HG03558 (cell line): ENCODE measurements at regions not wholly inside any gene's neighbourhood (a gene's known extent, or its start where the extent isn't known, plus 50 kb on each side); places are given as distances from the start of the nearest gene placed in this dataset.
"Not testable (repeated sequence)": the region's sequence is repeated elsewhere in the genome, so short reads cannot be mapped to it uniquely, and the experiment has no call there.

Experiments
- ATAC-seq: cut with Tn5 transposase; IDR thresholded peaks from one replicate; pipeline ENCODE4 v1.9.1; 2021; ENCODE audit warnings: moderate number of reproducible peaks; ENCODE audit not compliant: unreplicated experiment; ENCODE audit errors: extremely low read depth

DNA sequence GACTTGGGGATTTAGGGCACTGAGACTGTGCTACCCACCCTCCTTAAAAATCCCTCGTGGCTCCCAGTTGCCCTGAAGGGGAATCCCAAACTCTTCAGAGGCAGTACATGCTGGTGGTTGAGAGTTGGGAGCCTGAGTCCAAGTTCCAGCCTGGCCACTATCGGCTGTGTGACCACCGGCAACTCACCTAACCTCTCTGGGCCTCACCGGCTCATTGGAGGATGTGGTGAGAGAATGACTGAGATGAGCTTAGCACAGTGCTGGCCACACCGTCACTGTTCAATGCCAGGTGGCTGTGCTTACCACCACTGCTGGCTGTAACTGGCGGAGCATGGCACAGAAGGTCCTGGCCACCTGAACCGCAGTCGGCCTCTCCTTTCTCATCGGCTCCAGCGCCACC, 200.2 kb downstream of the C9orf50 start:
- no peak for ATAC-seq

DNA sequence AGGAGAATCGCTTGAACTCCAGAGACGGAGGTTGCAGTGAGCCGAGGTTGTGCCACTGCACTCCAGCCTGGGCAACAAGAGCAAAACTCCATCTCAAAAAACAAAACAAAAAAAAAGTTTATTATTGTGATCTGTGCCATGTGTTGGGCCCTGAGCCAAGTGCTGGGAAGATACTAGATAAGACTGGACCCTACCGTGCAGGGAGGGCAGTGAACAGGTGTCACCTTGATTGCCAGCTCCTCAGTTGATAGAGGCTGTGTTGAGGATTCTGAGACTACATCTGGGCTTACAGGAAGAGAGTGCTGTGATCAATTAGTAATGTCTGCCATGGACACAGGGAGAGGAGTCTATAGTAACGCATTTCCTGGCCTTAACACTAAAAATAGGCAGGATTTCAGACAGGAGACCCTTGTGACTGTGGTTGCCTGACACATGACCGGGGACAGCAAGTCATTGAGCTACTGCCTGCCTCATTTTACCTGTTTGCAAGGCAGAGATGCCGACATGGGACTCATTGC, 201.5 kb downstream of the C9orf50 start:
- no peak for ATAC-seq

DNA sequence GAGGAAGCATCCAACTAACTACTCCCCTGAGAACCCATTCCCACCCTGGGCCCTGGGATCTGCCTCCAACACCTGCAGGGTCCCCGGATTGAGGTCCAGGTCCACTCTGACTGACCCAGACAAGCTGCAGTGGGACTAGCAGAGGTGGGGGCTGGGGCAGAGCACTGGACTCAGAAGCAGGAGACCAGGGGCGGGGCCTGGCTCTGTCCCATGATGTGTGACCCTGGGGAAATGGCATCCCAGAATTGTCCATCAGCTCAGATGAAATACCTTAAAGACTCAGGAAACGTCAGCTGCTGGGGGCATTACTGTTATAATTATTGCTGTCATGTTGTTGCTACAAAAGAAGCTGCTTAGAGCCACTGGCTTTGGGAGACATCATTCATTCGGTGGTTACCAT, 202.4 kb downstream of the C9orf50 start:
- no peak for ATAC-seq

DNA sequence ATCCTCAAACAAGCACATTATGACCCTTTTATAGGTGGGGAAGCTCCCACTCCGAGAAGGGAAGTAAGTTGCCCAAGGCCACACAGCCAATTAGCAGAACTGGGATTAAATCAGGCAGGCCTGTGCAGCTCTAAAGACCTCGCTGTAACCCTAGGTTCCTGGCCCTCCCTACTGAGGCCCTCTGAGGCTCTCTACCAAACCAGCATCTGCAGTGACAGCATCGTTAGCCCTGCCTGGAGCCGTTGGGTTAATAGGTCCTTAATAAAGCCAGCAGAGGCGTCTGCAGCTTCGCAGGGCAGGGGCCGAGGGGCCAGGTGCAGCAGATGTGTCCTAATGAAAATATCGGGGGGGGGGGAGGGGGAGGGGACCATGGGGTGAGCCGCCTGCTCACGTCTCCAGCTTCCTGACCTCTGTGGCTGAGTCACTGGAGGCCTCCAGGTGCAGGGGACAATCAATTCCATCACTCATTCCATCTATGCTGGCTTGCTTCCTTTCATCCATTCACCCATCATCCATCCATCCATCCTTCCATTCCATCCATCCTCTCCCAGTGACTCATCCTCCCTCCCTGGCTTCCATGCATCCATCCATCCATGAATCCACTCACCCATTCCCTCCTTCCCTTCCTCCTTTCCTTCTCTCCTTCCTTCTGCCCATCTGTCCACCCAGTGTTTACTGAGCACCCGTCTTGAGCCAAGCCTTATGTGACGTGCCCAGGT, 203.9 kb downstream of the C9orf50 start:
- ATAC-seq = no peak

DNA sequence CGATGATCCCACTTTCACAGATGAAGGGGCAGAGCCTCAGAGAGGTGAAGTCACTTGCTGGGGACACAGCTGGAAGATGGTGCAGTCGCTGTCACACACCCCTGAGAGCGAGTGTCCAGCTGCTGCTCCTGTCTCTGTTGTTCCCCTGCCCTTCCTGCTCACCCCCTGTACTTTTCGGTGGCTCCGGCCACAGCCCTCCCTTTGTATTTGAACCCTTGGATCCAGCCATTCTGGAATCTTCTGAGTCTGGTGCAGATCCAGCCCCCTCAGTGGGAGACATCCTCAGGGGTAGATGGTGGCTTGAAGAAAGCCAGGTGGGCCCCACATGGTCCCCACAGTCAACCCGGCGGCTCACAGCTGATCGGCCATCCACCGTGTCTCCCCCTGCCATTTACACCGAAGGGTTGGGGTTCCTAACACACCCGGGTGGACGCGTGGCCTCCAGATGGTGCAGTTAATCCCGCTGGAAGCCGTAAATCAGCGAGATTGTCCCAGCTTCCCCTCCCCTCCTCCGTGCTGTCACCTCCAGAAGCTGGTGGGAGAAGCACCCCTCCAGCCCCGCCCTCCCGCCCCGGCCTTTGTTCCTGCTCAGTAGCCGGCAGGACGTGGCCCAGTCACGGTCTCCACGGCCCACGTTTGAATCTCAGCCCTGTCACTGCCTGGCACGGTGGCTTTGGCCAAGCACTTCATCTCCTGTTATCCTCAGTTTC, 204.8 kb downstream of the C9orf50 start:
- ATAC-seq = no peak

DNA sequence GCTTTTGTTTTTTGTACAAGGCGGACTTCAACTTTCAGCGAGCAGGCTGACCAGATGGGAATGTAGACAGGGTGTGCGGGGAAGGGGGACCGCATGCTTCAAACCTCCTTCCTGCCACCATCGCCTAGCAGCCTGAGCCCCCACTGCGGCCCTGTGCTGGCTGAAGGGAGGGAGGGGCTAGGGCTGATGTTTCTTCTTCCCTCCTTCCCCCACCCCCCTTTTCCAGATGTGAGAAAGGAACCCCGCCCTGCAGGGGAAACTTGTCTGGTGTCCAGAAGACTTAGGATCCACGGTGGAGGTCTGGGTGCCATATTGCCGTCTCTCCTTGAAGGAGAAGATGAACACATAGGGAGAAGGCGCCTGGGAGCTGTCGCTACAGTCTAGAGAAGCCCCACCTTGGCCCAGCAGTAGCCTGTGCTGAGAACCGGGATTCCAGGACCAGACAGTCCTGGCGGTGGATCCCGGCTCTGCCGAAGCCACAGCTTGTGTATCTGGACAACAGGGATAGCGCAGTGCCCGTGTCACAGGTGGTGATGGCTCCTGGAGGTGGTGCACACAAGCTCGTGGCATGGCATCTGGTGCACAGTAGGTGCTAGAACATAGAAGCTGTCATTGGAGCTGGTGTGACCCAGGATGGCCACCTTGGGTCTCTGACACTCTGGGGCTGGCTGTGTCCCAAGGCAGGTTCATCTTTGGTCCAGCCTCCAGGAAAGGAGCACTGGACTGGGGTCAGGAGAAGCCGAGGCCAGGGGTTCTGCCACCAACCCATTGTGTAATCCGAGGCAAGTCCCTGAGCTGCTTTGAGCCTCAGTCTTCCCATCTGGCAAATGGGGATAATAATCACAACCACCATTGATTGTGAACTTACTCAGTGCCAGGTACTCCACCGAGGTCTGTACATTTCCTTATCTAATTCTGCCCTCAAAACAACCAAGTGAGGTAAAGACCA, 205.6 kb downstream of the C9orf50 start:
- no peak for ATAC-seq

DNA sequence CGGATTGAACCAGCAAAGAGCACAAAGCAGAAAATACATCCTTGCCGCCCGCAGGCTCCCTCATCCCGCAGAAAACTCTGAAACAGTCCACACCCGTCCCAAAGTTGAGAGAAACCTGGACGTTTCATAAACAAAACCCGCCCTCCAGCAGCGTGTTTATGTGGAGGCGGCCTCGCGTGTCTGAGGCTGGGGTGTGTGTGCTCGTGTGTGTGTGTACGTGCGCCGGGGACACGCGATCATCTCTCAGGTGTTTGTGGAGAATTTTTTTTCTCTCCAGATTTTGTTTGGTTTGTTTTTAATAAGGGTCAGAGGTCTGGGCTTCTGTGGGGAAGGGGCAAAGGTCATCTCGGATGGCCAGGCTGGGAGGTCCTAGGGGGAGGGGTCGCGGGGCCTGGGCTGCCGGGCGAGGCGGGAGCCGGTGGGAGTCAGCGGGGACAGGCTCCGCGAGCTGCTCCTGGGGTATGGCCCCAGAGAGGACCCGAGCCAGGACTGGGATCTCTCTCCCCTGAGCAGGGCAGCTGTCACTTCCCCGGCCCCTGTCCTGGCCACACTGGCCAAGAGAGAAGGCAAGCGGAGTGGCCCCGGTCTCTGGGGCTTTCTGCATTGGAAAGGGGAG, 206.4 kb downstream of the C9orf50 start:
- no peak for ATAC-seq

DNA sequence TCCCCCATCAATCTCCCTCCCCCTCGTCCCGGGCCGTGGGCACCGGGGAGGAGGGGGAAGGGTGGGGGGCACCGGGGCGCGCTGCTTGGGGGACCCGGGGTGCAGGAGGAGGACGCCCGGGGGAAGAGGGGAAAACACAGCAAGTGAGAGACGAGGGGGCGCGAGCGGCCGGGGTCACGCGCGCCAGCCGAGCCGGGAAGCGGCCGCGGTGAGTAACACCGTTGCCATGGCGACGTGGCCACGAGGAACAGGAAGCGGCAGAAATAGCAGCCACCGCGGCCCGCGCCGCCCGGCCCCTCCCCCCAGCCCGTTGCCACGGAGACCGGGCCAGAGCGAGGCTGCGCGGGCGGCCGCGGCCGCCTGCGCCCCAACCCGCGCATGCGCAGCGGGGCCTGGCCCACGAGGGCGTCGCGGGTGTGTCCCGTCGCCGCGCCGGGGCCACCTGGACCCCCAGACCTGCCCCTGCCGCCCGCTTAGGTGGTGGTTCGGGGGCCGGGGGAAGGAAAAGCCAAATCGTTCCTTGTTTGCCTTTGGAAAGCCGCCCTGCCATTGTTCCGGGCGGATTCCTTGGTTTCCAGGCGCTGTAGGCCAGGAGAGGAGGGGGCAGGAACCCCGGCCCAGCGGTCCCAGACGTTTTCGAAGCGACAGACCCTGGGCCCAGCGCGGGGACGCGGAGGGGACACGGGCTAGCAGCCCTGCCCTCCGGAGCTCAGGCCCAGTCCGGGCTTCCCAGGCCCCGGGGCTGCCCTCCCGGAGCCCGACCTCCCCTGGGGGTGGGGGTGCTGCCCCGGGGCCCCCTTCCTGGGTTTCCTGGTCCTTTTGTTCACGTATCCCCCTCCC, 207.1 kb downstream of the C9orf50 start:
- ATAC-seq = peak; percentile 70

DNA sequence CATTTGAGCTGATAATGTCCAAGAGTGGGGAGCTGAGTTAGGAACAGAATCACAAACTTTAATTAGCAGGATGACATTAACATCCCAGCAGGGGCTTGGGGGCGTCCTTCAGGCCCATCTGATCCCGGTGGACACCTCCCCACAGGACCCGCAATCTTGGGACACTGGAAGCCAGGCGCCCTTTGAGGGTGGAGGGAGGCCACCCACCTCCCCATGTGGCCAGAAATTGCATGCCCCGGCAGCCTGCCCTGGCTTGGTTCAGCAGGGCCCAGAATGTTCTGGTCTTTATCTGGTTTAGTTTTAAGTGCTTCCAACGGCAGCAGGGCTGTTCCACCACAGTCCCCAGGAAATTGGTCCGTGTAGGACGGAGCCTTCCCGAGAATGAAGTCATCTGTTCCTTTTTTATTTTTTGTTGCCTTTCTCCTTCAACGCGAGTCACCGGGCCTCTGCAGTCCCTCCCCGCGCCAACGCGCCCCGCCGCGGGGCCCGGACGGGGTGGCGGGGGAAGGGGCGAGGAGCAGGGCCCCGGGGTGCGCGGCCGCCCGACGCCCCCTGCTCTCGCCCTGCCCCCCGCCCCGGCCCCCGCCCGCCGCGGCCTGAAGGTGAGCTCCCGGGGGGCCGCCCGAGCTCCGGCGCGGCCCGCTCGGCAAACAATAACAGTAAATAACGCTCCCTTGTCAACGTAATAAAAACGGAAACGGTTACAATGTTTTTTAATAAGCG, 207.9 kb downstream of the C9orf50 start:
- peak; percentile 13 for ATAC-seq

DNA sequence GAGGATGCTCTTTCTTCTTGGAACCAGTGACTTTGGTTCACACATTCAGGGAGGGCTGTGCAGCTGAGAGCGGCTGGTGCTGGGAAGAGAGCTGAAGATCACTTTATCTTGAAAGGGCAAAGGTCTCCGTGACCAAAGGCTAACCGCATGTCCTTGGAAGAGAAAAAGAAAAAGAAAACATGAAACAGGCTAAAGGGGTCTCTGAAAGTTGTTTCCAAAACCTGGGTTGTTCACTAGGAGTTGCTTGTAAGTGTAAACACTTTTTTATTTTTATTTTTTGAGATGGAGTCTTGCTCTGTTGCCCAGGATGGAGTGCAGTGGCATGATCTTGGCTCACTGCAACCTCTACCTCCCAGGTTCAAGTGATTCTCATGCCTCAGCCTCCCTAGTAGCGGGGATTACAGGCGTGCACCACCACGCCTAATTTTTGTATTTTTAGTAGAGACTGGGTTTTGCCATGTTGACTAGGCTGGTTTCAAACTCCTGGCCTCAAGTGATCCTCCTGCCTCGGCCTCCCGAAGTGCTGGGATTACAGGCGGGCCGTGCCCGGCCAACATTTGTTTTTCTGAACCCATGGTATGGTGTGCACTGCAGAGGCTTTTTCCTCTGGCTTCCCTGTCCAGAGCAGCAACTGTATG, 208.6 kb downstream of the C9orf50 start:
- ATAC-seq = not testable (repeated sequence)

DNA sequence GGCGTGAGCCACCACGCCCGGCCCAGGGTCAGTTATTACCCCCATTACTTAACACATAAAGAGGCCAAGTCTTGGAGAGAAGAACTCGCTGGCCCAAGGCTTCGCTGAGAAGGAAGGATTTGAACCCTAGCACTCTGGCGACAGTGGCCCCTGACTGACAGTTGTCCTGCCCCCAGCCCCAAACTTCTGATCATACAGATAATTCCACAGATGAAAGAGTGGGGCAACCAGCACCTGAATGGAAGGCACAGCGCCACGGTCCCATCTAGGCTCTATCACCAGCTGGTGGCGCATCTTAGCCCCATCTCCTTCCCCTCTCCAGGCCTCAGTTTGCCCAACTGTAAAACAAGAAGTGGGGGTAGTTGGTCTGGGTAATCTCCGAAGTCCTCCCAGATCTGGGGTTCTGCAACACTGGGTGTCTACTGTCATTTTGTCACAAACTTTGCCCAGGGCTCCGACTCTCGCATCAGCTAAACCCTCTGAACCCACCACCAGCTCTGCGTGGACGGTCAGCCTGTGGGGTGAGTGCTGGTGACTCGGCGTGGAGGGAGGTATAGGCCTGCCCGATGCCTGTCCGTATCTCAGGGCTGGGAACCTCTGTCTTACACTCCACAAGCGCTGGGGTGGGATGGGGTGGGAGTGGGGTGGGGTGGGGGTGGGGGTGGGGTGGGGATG, 209.3 kb downstream of the C9orf50 start:
- no peak for ATAC-seq

DNA sequence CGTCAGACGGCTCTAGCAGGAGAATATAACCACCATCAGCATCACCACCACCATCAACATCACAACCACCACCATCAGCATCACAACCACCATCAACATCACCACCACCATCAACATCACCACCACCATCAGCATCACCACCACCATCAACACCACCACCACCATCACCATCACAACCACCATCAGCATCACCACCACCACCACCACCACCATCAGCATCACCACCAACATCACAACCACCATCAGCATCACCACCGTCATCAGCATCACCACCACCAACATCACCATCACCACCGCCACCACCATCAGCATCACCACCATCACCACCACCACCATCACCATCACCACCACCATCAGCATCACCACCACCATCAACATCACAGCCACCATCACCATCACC, 210.7 kb downstream of the C9orf50 start:
- no peak for ATAC-seq

DNA sequence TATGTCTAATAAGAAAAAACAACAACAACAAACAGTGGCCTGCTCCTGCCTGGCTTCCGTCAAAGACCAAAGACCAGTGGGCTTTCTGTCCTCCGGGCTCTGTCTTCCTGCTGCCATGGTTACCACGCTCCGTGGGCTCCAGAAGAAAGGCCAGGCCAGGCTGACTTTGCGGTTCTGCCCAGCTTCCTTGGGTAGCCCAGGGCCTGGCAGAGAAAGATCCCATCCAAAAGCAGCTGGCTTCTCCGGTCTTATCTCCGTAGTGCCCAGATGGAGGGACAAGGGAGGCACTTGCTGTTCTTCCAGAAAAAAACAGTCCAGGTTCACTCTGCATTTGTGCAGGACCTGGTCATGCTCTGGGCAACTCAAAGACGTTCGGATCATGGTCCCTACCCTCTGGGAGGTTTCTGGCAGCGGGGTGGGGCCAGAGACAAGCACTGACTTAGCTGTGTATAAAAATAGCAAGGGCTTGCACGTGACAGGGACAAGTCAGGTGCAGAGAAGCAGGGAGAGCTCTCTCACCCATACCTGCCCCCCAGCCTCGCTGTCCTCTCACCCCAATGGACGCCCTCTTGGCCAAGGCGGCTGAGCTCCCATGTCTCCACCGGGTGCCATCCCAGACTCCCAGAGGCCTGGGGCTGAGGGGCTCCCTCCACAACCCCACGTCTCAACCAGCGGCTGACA, 212.2 kb downstream of the C9orf50 start:
- no peak for ATAC-seq

DNA sequence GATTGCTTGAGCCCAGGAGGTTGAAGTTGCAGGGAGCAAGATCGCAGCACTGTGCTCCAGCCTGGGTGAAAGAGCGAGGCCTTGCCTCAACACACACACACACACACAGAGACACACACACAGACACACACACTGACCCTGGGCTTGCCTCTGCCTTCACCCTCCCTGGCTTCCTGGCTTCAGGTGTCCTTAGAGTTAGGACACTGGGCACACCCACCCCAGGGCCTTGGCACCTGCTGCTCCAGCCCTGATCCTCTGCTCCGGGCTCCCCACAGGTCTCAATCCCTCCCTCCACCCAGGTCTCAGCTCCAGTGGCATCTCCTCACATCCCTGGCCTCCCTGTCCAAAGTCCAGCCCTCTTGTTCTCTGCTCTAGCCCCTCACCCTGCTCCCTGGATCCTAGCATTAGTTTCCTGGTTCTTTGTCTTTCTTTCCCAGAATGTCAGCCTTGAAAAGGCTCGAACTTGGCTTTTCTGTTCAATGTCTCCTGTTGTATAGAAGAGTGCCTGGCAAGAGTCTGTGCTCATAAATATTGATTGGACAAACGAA, 212.9 kb downstream of the C9orf50 start:
- no peak for ATAC-seq

DNA sequence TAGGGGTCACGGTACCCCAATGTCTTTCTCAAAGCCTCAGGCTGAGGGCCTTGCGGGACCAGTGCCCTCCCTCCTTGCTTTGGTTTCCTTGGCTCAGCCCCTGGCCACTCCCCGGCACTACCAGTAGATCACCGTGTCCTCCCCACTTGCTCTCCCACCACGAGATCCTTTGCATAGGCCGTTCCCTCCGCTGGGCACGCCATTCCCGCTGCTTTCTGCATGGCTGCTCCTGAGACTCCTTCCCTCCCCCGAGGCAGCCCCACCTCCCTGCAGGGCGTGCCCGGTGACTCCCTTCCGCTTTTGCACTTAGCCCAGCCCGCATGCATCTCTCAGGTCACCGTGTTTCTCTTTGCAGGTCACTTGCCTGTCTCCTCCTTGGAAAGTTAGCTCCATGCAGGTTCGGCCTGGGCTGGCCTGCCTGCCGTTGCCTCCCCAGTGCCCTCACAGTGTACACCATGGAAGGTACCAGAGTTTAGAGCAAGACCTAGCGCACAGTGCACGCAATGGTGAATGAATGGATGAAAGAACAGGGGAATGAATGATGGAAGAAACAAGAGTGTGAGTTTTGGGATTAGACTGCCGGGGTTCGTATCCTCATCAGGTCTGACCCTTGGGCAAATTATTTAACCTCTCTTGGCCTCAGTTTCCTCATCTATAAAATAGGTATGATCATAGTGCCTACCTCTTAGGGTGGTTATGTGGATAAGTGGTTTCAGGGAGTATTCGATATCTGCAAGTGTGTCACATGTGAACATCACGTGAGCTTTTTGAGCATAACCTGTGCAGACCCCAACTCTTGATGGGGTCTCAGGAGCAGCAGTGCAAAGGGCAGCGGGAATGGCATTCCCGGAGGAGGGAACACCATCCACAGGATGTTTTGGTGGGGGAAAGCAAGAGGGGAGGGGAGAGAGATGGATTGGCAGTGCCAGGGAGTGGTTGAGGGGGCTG, 214.3 kb downstream of the C9orf50 start:
- ATAC-seq = no peak

DNA sequence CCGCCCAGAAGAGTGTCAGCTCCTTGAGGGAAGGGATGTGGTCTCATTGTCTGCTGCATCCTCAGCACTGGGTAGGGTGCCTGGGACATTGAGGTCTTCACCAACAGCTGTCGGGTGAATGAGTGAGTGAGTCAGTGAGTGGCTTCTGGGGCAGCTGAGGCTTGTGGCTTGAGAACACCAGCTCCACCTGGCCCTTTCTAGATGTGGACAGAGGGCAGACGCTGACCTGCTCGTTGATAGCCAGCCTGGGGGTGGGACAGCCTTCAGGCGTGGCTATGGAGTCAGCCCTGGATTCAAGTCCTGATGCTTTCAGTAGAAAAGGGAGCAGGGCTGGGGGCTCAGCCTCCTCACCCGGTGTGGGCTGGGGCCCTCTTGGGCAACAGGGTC, 215.1 kb downstream of the C9orf50 start:
- ATAC-seq = no peak
